Ectodermal cell (in vitro differentiated cells): ENCODE measurements at regions not wholly inside any gene's neighbourhood (a gene's known extent, or its start where the extent isn't known, plus 50 kb on each side); places are given as distances from the start of the nearest gene placed in this dataset.
"Not testable (repeated sequence)": the region's sequence is repeated elsewhere in the genome, so short reads cannot be mapped to it uniquely, and the experiment has no call there.

ENCODE experiments used
- H3K27ac ChIP-seq: 2 replicates; pipeline ENCODE4 v1.7.0; 2013; ENCODE audit warnings: mild to moderate bottlenecking, low read depth, low read length; ENCODE audit not compliant: insufficient read depth, poor library complexity, severe bottlenecking
- H3K27me3 ChIP-seq: 2 replicates; pipeline ENCODE4 v1.7.0; 2013; ENCODE audit warnings: mild to moderate bottlenecking, low read length; ENCODE audit not compliant: insufficient read depth, control insufficient read depth, poor library complexity, severe bottlenecking
- H3K36me3 ChIP-seq: one replicate; pipeline ENCODE4 v1.7.0; 2013; ENCODE audit warnings: low read length; ENCODE audit not compliant: control insufficient read depth, insufficient read depth
- H3K4me1 ChIP-seq: one replicate; pipeline ENCODE4 v1.7.0; 2013; ENCODE audit warnings: low read length; ENCODE audit not compliant: control insufficient read depth, insufficient read depth
- H3K4me3 ChIP-seq: 2 replicates; pipeline ENCODE4 v1.7.0; 2013; ENCODE audit warnings: low read depth, low read length, control low read depth; ENCODE audit not compliant: insufficient read depth
- H3K9me3 ChIP-seq: 2 replicates; pipeline ENCODE4 v1.7.0; 2013; ENCODE audit warnings: mild to moderate bottlenecking, low read length, moderate library complexity; ENCODE audit not compliant: control insufficient read depth
- WGBS, 2 experiments: methylation state at CpG; one replicate each; pipeline ENCODE4 v1.1.7; 2013; ENCODE audit warnings: missing lambda C conversion rate in 2 of 2; 5-methylcytosine and 5-hydroxymethylcytosine counted together

GRCh38 chr6:167400482-167401138 is 75.7 kb downstream of the TTLL2 start:
- Histone ChIP-seq H3K4me3 (no peak overlapping the region), H3K4me1 (no peaks in the 10 kb centered on the region), H3K9me3 (no peaks in the 10 kb centered on the region), H3K27ac (no peak overlapping the region), H3K36me3 (no peaks in the 10 kb centered on the region), H3K27me3 (no peaks in the 10 kb centered on the region)
- 95% methylated on average over 18 of the region's 18 CpGs for WGBS, 2 experiments

- 86 to 87% methylated on average over 20 of the region's 20 CpGs for WGBS, 2 experiments
- Histone ChIP-seq H3K36me3 (no peaks in the 10 kb centered on the region), H3K4me3 (no peak overlapping the region)
Measured at GRCh38 chr6:167401525-167402194, 76.8 kb downstream of the TTLL2 start.

GRCh38 chr6:167402195-167402686 is 77.4 kb downstream of the TTLL2 start:
- no peaks in the 10 kb centered on the region for H3K4me1 ChIP-seq
- no peaks in the 10 kb centered on the region for H3K36me3 ChIP-seq
- no peak overlapping the region for H3K4me3 ChIP-seq
- H3K27ac ChIP-seq = no peak overlapping the region
- WGBS, 2 experiments = 90 to 94% methylated on average over 10 to 12 of the region's 16 CpGs
- H3K27me3 ChIP-seq = no peaks in the 10 kb centered on the region
- H3K9me3 ChIP-seq = no peaks in the 10 kb centered on the region

More at GRCh38 chr6:167401525-167402194, 76.8 kb downstream of the TTLL2 start:
- no peaks in the 10 kb centered on the region for H3K4me1 ChIP-seq
- no peaks in the 10 kb centered on the region for H3K9me3 ChIP-seq
- H3K27ac ChIP-seq = no peak overlapping the region
- H3K27me3 ChIP-seq = no peaks in the 10 kb centered on the region

- Histone ChIP-seq H3K27ac (no peak overlapping the region), H3K27me3 (no peaks in the 10 kb centered on the region), H3K4me1 (no peaks in the 10 kb centered on the region), H3K9me3 (no peaks in the 10 kb centered on the region), H3K4me3 (no peak overlapping the region), H3K36me3 (no peaks in the 10 kb centered on the region)
- 87 to 89% methylated on average over 4 of the region's 4 CpGs for WGBS, 2 experiments
Measured at GRCh38 chr6:167403427-167403826, 78.5 kb downstream of the TTLL2 start.

- 89% methylated on average over 17 of the region's 17 CpGs for WGBS, 2 experiments
- Histone ChIP-seq H3K27me3 (no peaks in the 10 kb centered on the region), H3K27ac (no peak overlapping the region)
Measured at GRCh38 chr6:167404385-167405049, 79.6 kb downstream of the TTLL2 start.

GRCh38 chr6:167405778-167406532 is 81.1 kb downstream of the TTLL2 start:
- H3K27ac ChIP-seq = no peak overlapping the region
- H3K27me3 ChIP-seq = no peaks in the 10 kb centered on the region
- 93 to 96% methylated on average over 14 of the region's 14 CpGs for WGBS, 2 experiments
- no peaks in the 10 kb centered on the region for H3K36me3 ChIP-seq
- no peak overlapping the region for H3K4me3 ChIP-seq
- H3K9me3 ChIP-seq = no peaks in the 10 kb centered on the region
- no peaks in the 10 kb centered on the region for H3K4me1 ChIP-seq

More at GRCh38 chr6:167404385-167405049, 79.6 kb downstream of the TTLL2 start:
- H3K36me3 ChIP-seq = no peaks in the 10 kb centered on the region
- H3K4me3 ChIP-seq = no peak overlapping the region
- H3K4me1 ChIP-seq = no peaks in the 10 kb centered on the region
- no peaks in the 10 kb centered on the region for H3K9me3 ChIP-seq

GRCh38 chr6:167406533-167407238 is 81.8 kb downstream of the TTLL2 start:
- H3K4me3 ChIP-seq, H3K27me3 ChIP-seq: not testable (repeated sequence)
- 87 to 88% methylated on average over 16 of the region's 16 CpGs for WGBS, 2 experiments

GRCh38 chr6:167407239-167408064 is 82.6 kb downstream of the TTLL2 start:
- Histone ChIP-seq H3K27me3 (no peaks in the 10 kb centered on the region), H3K36me3 (no peaks in the 10 kb centered on the region), H3K9me3 (no peaks in the 10 kb centered on the region), H3K4me3 (no peak overlapping the region), H3K4me1 (no peaks in the 10 kb centered on the region), H3K27ac (no peak overlapping the region)
- 88 to 89% methylated on average over 16 to 19 of the region's 19 CpGs for WGBS, 2 experiments

More at GRCh38 chr6:167406533-167407238, 81.8 kb downstream of the TTLL2 start:
- not testable (repeated sequence) for H3K9me3 ChIP-seq, H3K27ac ChIP-seq, H3K4me1 ChIP-seq, H3K36me3 ChIP-seq
